Pancreas (tissue), 10 donors: ENCODE measurements at regions not wholly inside any gene's neighbourhood (a gene's known extent, or its start where the extent isn't known, plus 50 kb on each side); places are given as distances from the start of the nearest gene placed in this dataset.

Source experiments
- ATAC-seq, 4 donors: fragments of 200-7000 bp; cut with Tn5 transposase; one replicate each; pipeline versions ENCODE4 v1.8.0 to v1.9.1; 2020; ENCODE audit warnings: mild to moderate bottlenecking in 4 of 4, moderate library complexity in 4 of 4
- DNase-seq, 6 donors: peaks; one replicate each; pipeline ENCODE4 v3.0.0-alpha.2; 2020
- FAIRE-seq: peaks from 2 replicates; lab custom pipeline; 2012; peaks lifted over from hg19 to GRCh38; lab: Jason Lieb, UNC
- H3K27ac ChIP-seq, 4 donors: fragments of 200-600 bp; sonication (generic); 1 replicate in 3 of 4; 2 replicates in 1 of 4; pipeline versions ENCODE4 v1.5.0 to v1.8.0; 2020
- H3K27me3 ChIP-seq, 4 donors: fragments of 200-600 bp; one replicate each; pipeline ENCODE4 v1.8.0; 2021
- H3K36me3 ChIP-seq, 3 donors: fragments of 200-600 bp; sonication (generic) in 1 of 3; one replicate each; pipeline versions ENCODE4 v1.5.0 to v1.8.0; 2020 to 2021
- H3K4me1 ChIP-seq, 3 donors: fragments of 200-600 bp; one replicate each; pipeline ENCODE4 v1.8.0; 2021
- H3K4me3 ChIP-seq, 4 donors: fragments of 200-600 bp; sonication (generic) in 2 of 4; one replicate each; pipeline versions ENCODE4 v1.5.0 to v1.8.0; 2020 to 2021
- H3K9me3 ChIP-seq, 4 donors: fragments of 200-600 bp; one replicate each; pipeline ENCODE4 v1.8.0; 2021
- WGBS, 2 donors: extraction: QIAGEN DNeasy Blood & Tissue Kit; methylation state at CpG; one replicate each; pipeline ENCODE4 v1.1.7; 2013; 5-methylcytosine and 5-hydroxymethylcytosine counted together
- intact Hi-C, 3 donors: fragments of 100-400 bp; cut with DNase I; formaldehyde crosslinking; loops; one replicate each; pipeline versions ENCODE4 v1.11.1 to v1.14.2; 2022
- TF ChIP-seq, protein P1 (sequence below), 4 donors: fragments of 200-600 bp; sonication (generic) in 3 of 4; IDR thresholded peaks; one replicate each; pipeline versions ENCODE4 v1.5.0 to v1.8.0; 2021; ENCODE audit warnings: antibody characterized with exemption in 4 of 4
- donor health status: healthy with polysubstance abuse.
- donor health status: DM: no; HTN: no; CAD: no; lungs with moderate emphysema.
- donor health status: DM: no; HTN: no; CAD: no.
- donor health status: control.
- donor health status: control.
- donor health status: Bipolar disorder and iron deficiency.
- donor health status: DM: yes; HTN: yes; CAD: no.
- donor health status: DM: no; HTN: no; CAD: no.
- donor health status: DM: no; HTN: no; CAD: no.
- donor health status: DM: yes; HTN: yes; CAD: no.

DNA sequence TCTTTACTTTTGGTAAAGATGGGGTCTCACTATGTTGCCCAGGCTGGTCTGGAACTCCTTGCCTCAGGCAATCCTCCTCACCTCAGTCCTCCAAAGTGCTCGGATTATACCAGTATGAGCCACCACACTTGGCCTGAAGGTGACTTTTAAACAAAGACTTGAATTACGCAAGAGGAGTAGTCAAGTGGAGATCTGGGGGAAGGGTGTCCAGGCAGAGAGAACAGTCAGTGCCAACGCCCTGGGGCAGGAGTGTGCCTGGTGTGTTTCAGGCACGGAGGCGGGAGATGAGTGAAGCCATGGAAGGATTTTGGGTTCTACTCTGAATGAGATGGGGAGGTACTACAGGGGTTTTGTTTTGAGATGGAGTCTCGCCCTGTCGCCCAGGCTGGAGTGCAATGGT lies 82.6 kb upstream of the NPTX2 start:
- DNase-seq, result no peak

GRCh38 chr7:98531717-98532116 lies 85.4 kb upstream of the NPTX2 start:
- H3K36me3 ChIP-seq, result no peaks in the 10 kb centered on the region
- no peak overlapping the region for H3K27ac ChIP-seq
- TF ChIP-seq, protein P1, sequence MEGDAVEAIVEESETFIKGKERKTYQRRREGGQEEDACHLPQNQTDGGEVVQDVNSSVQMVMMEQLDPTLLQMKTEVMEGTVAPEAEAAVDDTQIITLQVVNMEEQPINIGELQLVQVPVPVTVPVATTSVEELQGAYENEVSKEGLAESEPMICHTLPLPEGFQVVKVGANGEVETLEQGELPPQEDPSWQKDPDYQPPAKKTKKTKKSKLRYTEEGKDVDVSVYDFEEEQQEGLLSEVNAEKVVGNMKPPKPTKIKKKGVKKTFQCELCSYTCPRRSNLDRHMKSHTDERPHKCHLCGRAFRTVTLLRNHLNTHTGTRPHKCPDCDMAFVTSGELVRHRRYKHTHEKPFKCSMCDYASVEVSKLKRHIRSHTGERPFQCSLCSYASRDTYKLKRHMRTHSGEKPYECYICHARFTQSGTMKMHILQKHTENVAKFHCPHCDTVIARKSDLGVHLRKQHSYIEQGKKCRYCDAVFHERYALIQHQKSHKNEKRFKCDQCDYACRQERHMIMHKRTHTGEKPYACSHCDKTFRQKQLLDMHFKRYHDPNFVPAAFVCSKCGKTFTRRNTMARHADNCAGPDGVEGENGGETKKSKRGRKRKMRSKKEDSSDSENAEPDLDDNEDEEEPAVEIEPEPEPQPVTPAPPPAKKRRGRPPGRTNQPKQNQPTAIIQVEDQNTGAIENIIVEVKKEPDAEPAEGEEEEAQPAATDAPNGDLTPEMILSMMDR (IDR thresholded peaks at IDR 0.05), result no peak
- intact Hi-C loops, result no loop called here
- DNase-seq (no peak), FAIRE-seq (no peak), ATAC-seq (no peak)
- H3K9me3 ChIP-seq, result no peaks in the 10 kb centered on the region
- WGBS, 2 donors, result 71 to 80% methylated on average over 3 of the region's 3 CpGs
- H3K27me3 ChIP-seq, result no peaks in the 10 kb centered on the region
- H3K4me1 ChIP-seq, result no peaks in the 10 kb centered on the region
- no peak overlapping the region for H3K4me3 ChIP-seq

More for the DNA sequence above, 82.6 kb upstream of the NPTX2 start:
- Histone ChIP-seq H3K27me3 (no peaks in the 10 kb centered on the region), H3K36me3 (no peaks in the 10 kb centered on the region), H3K4me3 (no peak overlapping the region), H3K4me1 (no peaks in the 10 kb centered on the region), H3K27ac (no peak overlapping the region), H3K9me3 (no peaks in the 10 kb centered on the region)
- ATAC-seq, result no peak
- TF ChIP-seq, protein P1 (IDR thresholded peaks at IDR 0.05), result no peak
- intact Hi-C loops, result no loop called here
- FAIRE-seq, result no peak
- WGBS, 2 donors, result 77 to 84% methylated on average over 7 of the region's 7 CpGs

DNA sequence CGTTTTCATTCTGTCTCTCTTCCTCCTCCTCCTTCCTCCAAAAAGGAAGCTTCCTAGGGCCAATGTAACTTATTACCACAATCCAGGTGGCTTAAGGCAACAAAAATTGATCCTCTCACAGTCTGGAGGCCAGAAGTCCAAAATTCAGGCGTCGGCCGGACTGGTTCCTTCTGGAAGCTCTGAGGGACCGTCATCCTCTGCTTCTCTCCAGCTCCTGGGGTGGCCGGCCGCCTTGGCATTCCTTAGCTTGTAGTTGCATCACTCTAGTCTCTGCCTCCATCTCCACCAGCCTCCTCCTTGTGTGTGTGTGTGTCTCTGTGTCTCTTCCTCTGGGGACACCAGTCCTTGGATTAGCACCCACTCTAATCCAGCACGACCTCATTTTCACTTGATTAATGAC lies 89.0 kb upstream of the NPTX2 start:
- no peak for DNase-seq
- intact Hi-C loops, result no loop called here
- Histone ChIP-seq H3K36me3 (no peaks in the 10 kb centered on the region), H3K4me1 (no peaks in the 10 kb centered on the region), H3K4me3 (no peak overlapping the region), H3K27me3 (no peaks in the 10 kb centered on the region), H3K27ac (no peak overlapping the region), H3K9me3 (no peaks in the 10 kb centered on the region)
- WGBS, 2 donors, result 56 to 60% methylated on average over 8 of the region's 8 CpGs
- TF ChIP-seq, protein P1 (IDR thresholded peaks at IDR 0.05), result no peak
- no peak for ATAC-seq
- FAIRE-seq, result no peak

- WGBS, 2 donors, result 75 to 78% methylated on average over 10 of the region's 10 CpGs
- no peak for ATAC-seq
- Histone ChIP-seq H3K27ac (no peak overlapping the region), H3K4me3 (no peak overlapping the region), H3K36me3 (no peaks in the 10 kb centered on the region), H3K27me3 (no peaks in the 10 kb centered on the region), H3K9me3 (no peaks in the 10 kb centered on the region), H3K4me1 (no peaks in the 10 kb centered on the region)
- intact Hi-C loops, result no loop called here
- no peak for DNase-seq
- TF ChIP-seq, protein P1 (IDR thresholded peaks at IDR 0.05), result no peak
- no peak for FAIRE-seq
These were observed 91.0 kb upstream of the NPTX2 start for GRCh38 chr7:98526059-98526458.

DNA sequence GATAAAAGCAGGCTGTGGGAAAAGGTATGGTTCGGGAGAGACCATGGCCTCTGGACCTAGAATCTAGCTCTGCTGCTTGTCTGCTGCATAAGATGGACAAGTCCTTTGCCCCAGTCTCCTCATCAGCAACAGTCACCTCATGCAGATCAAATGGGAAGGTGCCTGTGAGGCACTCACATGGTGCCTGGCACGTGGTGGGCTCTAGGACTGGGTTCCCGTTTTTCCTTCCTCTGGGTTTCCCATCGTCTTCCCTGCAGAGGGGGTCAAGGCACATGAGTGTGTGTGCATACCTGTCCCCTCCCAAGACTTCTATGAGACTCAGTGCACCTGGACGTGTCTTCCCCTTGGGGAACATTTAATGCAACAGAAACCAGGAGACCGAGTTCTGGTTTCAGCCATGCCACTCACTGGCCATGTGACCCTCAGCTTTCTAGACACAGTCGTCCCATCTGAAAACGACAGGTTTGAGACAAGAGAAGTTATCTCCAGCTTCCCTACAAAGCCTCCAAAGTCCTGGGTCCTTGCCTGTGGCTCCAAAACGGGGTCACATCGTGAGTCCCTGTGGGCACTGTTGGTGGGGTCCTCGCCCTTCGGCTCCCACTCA lies 95.9 kb upstream of the NPTX2 start:
- H3K27ac ChIP-seq, result no peak overlapping the region
- TF ChIP-seq, protein P1 (IDR thresholded peaks at IDR 0.05), result no peak
- ATAC-seq, result no peak
- H3K27me3 ChIP-seq, result no peaks in the 10 kb centered on the region
- no peak for DNase-seq
- no peak overlapping the region for H3K4me3 ChIP-seq
- intact Hi-C loops, result no loop called here
- no peaks in the 10 kb centered on the region for H3K4me1 ChIP-seq
- 70 to 84% methylated on average over 12 of the region's 12 CpGs for WGBS, 2 donors
- no peak for FAIRE-seq
- H3K9me3 ChIP-seq, result no peaks in the 10 kb centered on the region
- no peaks in the 10 kb centered on the region for H3K36me3 ChIP-seq
